SK-N-SH (cell line): ENCODE measurements at regions not wholly inside any gene's neighbourhood (a gene's known extent, or its start where the extent isn't known, plus 50 kb on each side); places are given as distances from the start of the nearest gene placed in this dataset.
A peak's percentile ranks its signal among the peaks of the same experiment; 100 is the strongest.

Experiments used
- CTCF ChIA-PET: fragments of 300-600, 350-600 bp; formaldehyde crosslinking; extraction: SDS; loops from one replicate; lab custom pipeline; 2021; lab: Yijun Ruan, JAX
- POLR2A ChIA-PET: fragments of 350-600 bp; sonication (Branson Sonifier 250); formaldehyde crosslinking; extraction: SDS; loops from one replicate; lab custom pipeline; 2020; ENCODE audit warnings: antibody characterized with exemption, inconsistent platforms; lab: Yijun Ruan, JAX
- DNase-seq: peaks from one replicate; pipeline ENCODE4 v3.0.0; 2012
- H2AFZ ChIP-seq: fragments of 200-600 bp; sonication (generic); 2 replicates; pipeline ENCODE4 v1.8.1; 2016; ENCODE audit warnings: antibody characterized with exemption, mild to moderate bottlenecking, low read depth
- H3F3A ChIP-seq: fragments of 200-600 bp; sonication (generic); replicated peaks from 2 replicates; pipeline ENCODE3; 2016; ENCODE audit warnings: antibody characterized with exemption, mild to moderate bottlenecking; ENCODE audit not compliant: insufficient read depth
- H3K27ac ChIP-seq, 2 experiments: fragments of 200-500 bp in 1 of 2; fragments of 200-600 bp in 1 of 2; sonication (Bioruptor generic) in 1 of 2; sonication (generic), shearing (Covaris generic) in 1 of 2; 2 replicates each; pipeline versions ENCODE4 v1.5.1 to v1.6.1; 2014 to 2016; ENCODE audit warnings: low read depth in 2 of 2, inconsistent platforms in 1 of 2, low read length in 1 of 2, mild to moderate bottlenecking in 1 of 2, mixed read lengths in 1 of 2
- H3K27me3 ChIP-seq: fragments of 200-600 bp; sonication (generic), shearing (Covaris generic); 2 replicates; pipeline ENCODE4 v1.6.1; 2016; ENCODE audit warnings: mixed run types; ENCODE audit not compliant: insufficient read depth
- H3K36me3 ChIP-seq, 2 experiments: fragments of 200-500 bp in 1 of 2; fragments of 200-600 bp in 1 of 2; sonication (Bioruptor generic) in 1 of 2; sonication (generic) in 1 of 2; replicated peaks in 1 of 2; 2 replicates each; pipeline versions ENCODE3 to v1.5.1; 2014 to 2016; ENCODE audit warnings: low read length in 1 of 2, mild to moderate bottlenecking in 1 of 2; ENCODE audit not compliant: insufficient read depth in 2 of 2, control insufficient read depth in 1 of 2
- H3K4me1 ChIP-seq, 2 experiments: fragments of 200-500 bp in 1 of 2; fragments of 200-600 bp in 1 of 2; sonication (Bioruptor generic) in 1 of 2; sonication (generic), shearing (Covaris generic) in 1 of 2; 2 replicates each; pipeline versions ENCODE4 v1.5.1 to v1.6.1; 2014 to 2016; ENCODE audit warnings: low read depth in 1 of 2, low read length in 1 of 2, mixed run types in 1 of 2; ENCODE audit not compliant: insufficient read depth in 2 of 2, control insufficient read depth in 1 of 2
- H3K4me2 ChIP-seq: fragments of 200-600 bp; sonication (generic), shearing (Covaris generic); 2 replicates; pipeline ENCODE4 v1.6.1; 2017; ENCODE audit warnings: mixed run types
- H3K4me3 ChIP-seq, 2 experiments: fragments of 200-500 bp in 1 of 2; fragments of 200-600 bp in 1 of 2; sonication (Bioruptor generic) in 1 of 2; sonication (generic), shearing (Covaris generic) in 1 of 2; 2 replicates each; pipeline versions ENCODE4 v1.5.1 to v1.8.1; 2014 to 2016; ENCODE audit warnings: low read depth in 2 of 2, inconsistent platforms in 1 of 2, low read length in 1 of 2, mild to moderate bottlenecking in 1 of 2, mixed read lengths in 1 of 2, moderate library complexity in 1 of 2
- H3K79me2 ChIP-seq: fragments of 200-600 bp; sonication (generic); 2 replicates; pipeline ENCODE4 v1.8.1; 2017; ENCODE audit warnings: mild to moderate bottlenecking; ENCODE audit not compliant: insufficient read depth
- H3K9ac ChIP-seq: fragments of 200-600 bp; sonication (generic); 2 replicates; pipeline ENCODE4 v1.6.1; 2017; ENCODE audit warnings: mixed run types
- H3K9me2 ChIP-seq: fragments of 200-600 bp; sonication (generic); 2 replicates; pipeline ENCODE4 v1.6.1; 2017; ENCODE audit warnings: mixed run types
- H3K9me3 ChIP-seq: fragments of 200-600 bp; sonication (generic); 2 replicates; pipeline ENCODE4 v1.6.1; 2017; ENCODE audit warnings: mixed run types, mild to moderate bottlenecking, moderate library complexity
- H4K20me1 ChIP-seq: fragments of 200-600 bp; sonication (generic); 2 replicates; pipeline ENCODE4 v1.6.1; 2017; ENCODE audit warnings: mild to moderate bottlenecking, mixed run types; ENCODE audit not compliant: insufficient read depth
- FOXJ3 ChIP-seq: sonication (generic); formaldehyde crosslinking; IDR thresholded peaks from 2 replicates; pipeline ENCODE4 v1.5.1; 2020; ENCODE audit warnings: mild to moderate bottlenecking, missing genetic modification reagents
- JUND ChIP-seq: IDR thresholded peaks from 2 replicates; pipeline ENCODE4 v1.4.0; 2012
- MEF2A ChIP-seq: IDR thresholded peaks from 2 replicates; pipeline ENCODE4 v1.4.0; 2012; ENCODE audit warnings: low read depth, borderline replicate concordance
- NFIC ChIP-seq: IDR thresholded peaks from 2 replicates; pipeline ENCODE4 v1.4.0; 2012; ENCODE audit warnings: borderline replicate concordance
- RAD21 ChIP-seq: IDR thresholded peaks from 2 replicates; pipeline ENCODE4 v1.6.1; 2012; ENCODE audit warnings: mild to moderate bottlenecking, low read length
- RXRA ChIP-seq: IDR thresholded peaks from 2 replicates; pipeline ENCODE4 v1.4.0; 2012; ENCODE audit warnings: low read depth, mild to moderate bottlenecking, borderline replicate concordance
- SIN3A ChIP-seq: IDR thresholded peaks from 2 replicates; pipeline ENCODE4 v1.6.1; 2012; ENCODE audit warnings: low read depth, mild to moderate bottlenecking, low read length, moderate library complexity, borderline replicate concordance
- TAF1 ChIP-seq: IDR thresholded peaks from 2 replicates; pipeline ENCODE4 v1.6.1; 2012; ENCODE audit warnings: low read depth, mild to moderate bottlenecking, low read length, moderate library complexity, borderline replicate concordance
- WGBS: methylation state at CpG from one replicate; pipeline ENCODE4 v1.1.6; 2017; ENCODE audit warnings: low lambda C conversion rate; 5-methylcytosine and 5-hydroxymethylcytosine counted together
- TF ChIP-seq, protein P1 (sequence below): fragments of 200-600 bp; sonication (generic); IDR thresholded peaks from 2 replicates; pipeline ENCODE4 v1.6.1; 2017; ENCODE audit warnings: antibody characterized with exemption, mild to moderate bottlenecking, moderate library complexity

DNA sequence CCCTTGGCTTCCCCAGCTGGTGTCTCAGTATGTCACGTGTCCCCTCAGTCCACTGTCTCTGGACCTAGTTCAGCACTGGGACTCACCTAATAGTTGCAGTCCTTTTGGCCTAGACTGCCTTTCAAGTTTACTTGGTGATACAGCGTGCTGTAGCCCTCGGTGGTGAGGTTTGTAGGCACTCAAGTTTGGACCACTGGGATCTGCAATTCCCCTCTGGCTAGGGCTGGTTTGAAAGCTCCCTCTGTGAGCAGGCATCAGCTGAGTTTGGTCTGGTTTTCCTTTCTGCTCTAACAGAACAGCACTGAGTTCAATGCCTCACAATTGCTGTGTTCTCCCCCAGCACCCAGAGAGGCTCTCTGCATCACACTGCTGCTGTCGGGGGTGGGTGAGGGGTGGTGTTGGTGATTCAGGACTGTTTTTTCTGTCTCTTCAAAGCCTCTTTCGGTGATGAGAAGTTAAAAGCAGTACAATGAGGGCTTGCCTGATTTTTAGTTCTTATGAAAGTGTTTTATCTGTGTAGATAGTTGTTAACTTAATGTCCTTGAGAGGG lies 494.2 kb downstream of the TDRD15 start:
- Histone ChIP-seq H3K4me2 (no peak overlapping the region), H3K9me2 (no peaks in the 10 kb centered on the region), H3K9ac (no peak overlapping the region), H3K4me1 (no peaks in the 10 kb centered on the region; a peak in 1 of 4 replicates), H3K27ac (no peak overlapping the region), H3K9me3 (0 out of 2 replicates have a peak, but pooled peaks cover 2% of the 10 kb centered on the region), H2AFZ (no peak overlapping the region), H4K20me1 (no peaks in the 10 kb centered on the region), H3K4me3 (no peak overlapping the region), H3K27me3 (no peaks in the 10 kb centered on the region), H3K79me2 (no peaks in the 10 kb centered on the region), H3F3A (no peaks in the 10 kb centered on the region), H3K36me3 (no peaks in the 10 kb centered on the region)
- TF ChIP-seq, protein P1, sequence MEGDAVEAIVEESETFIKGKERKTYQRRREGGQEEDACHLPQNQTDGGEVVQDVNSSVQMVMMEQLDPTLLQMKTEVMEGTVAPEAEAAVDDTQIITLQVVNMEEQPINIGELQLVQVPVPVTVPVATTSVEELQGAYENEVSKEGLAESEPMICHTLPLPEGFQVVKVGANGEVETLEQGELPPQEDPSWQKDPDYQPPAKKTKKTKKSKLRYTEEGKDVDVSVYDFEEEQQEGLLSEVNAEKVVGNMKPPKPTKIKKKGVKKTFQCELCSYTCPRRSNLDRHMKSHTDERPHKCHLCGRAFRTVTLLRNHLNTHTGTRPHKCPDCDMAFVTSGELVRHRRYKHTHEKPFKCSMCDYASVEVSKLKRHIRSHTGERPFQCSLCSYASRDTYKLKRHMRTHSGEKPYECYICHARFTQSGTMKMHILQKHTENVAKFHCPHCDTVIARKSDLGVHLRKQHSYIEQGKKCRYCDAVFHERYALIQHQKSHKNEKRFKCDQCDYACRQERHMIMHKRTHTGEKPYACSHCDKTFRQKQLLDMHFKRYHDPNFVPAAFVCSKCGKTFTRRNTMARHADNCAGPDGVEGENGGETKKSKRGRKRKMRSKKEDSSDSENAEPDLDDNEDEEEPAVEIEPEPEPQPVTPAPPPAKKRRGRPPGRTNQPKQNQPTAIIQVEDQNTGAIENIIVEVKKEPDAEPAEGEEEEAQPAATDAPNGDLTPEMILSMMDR: no peak
- ChIA-PET CTCF (no interaction called here), POLR2A (no interaction called here)
- WGBS: 15% methylated on average over 5 of the region's 5 CpGs
- no peak for DNase-seq

DNA sequence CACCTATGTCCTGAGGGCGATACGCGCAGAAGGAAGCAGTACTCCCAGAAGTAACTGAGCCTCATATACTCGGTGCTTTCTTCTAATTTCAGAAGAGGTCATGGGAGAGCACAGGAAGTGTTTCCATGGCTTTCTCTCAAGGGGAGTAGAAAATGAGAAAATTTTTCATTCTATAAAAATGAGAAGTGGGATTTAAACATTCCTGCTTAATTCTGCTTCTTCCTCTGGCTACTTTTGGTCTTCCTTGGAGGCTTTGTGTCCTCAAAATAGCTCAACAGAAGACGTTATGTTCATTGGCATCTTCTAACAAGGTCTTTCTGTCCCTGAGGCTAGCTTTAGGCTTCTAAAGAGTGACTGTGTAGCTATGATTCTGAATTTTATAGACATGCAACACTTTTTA lies 497.0 kb downstream of the TDRD15 start:
- CTCF ChIA-PET: no interaction called here

DNA sequence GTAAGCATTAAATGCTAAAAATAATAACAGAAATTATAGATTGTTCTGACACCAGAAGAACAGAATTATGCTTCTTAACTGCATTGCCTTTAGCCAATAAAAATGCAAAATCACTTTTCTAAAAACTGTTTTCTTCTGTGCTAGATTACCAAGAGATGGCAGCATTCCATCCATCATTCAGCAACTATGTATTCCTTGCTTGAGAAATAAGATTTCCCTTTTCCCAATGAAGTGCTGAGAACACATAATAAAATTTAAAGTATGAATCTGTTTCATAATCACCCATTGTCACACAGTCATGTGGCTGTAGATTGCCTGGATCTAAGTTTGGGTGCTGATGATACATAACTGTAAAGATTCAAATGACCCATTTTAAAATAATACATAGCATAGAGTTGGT lies 504.2 kb downstream of the TDRD15 start:
- Histone ChIP-seq H3K79me2 (no peaks in the 10 kb centered on the region), H3K36me3 (no peaks in the 10 kb centered on the region), H2AFZ (no peak overlapping the region), H3F3A (no peaks in the 10 kb centered on the region), H3K9me2 (no peaks in the 10 kb centered on the region), H3K4me2 (no peak overlapping the region), H3K4me1 (peaks cover 0 to 5% of the 10 kb centered on the region in 2 experiments; a peak in 2 of 4 replicates), H3K9ac (no peak overlapping the region), H3K9me3 (no peaks in the 10 kb centered on the region; the same call in 1 of the 2 replicates), H3K27ac (no peak overlapping the region), H3K4me3 (no peak overlapping the region), H3K27me3 (no peaks in the 10 kb centered on the region), H4K20me1 (no peaks in the 10 kb centered on the region)
- TF ChIP-seq RXRA (no peak), RAD21 (peak; percentile 50)
- ChIA-PET POLR2A (no interaction called here), CTCF (interaction anchor here (0.6 to 0.8 kb wide), 2 partner anchors 75 to 246 kb away, joined by 3 read pairs; no protein-coding TSS in a partner anchor)
- DNase-seq: no peak

More for the DNA sequence above, 497.0 kb downstream of the TDRD15 start:
- Histone ChIP-seq H3K27me3 (no peaks in the 10 kb centered on the region), H4K20me1 (no peaks in the 10 kb centered on the region), H3K36me3 (no peaks in the 10 kb centered on the region), H3K4me2 (no peak overlapping the region), H3K79me2 (no peaks in the 10 kb centered on the region), H3K9me2 (no peaks in the 10 kb centered on the region), H2AFZ (no peak overlapping the region), H3K9ac (no peak overlapping the region), H3K4me3 (no peak overlapping the region), H3K27ac (no peak overlapping the region), H3K9me3 (no peaks in the 10 kb centered on the region), H3F3A (no peaks in the 10 kb centered on the region), H3K4me1 (no peaks in the 10 kb centered on the region; a peak in 1 of 4 replicates)
- no peak for DNase-seq
- WGBS: 55% methylated on average over 5 of the region's 5 CpGs
- TF ChIP-seq FOXJ3 (CRISPR knock-in tag) (no peak), TAF1 (no peak), SIN3A (no peak), JUND (no peak), NFIC (no peak), MEF2A (no peak)
- POLR2A ChIA-PET: no interaction called here
